IMR-90 (cell line): ENCODE measurements at regions not wholly inside any gene's neighbourhood (a gene's known extent, or its start where the extent isn't known, plus 50 kb on each side); places are given as distances from the start of the nearest gene placed in this dataset.
A peak's percentile ranks its signal among the peaks of the same experiment; 100 is the strongest.

Experiments used
- ATAC-seq: fragments of 200-7000 bp; cut with Tn5 transposase; 2 replicates; pipeline ENCODE4 v1.9.1; 2020; ENCODE audit warnings: low read depth, mild to moderate bottlenecking, moderate library complexity
- BruUV-seq: library from RNA; stranded (reverse); fragments of 400-500 nt; replicated peaks from 2 replicates; lab custom pipeline; 2021; lab: Mats Ljungman, UMichigan
- CTCF ChIA-PET: fragments of 300-600 bp; formaldehyde crosslinking; extraction: SDS; loops from one replicate; lab custom pipeline; 2021; ENCODE audit warnings: antibody characterized with exemption; lab: Yijun Ruan, JAX
- POLR2A ChIA-PET: fragments of 300-600 bp; sonication (Branson Sonifier 250); formaldehyde crosslinking; loops from one replicate; lab custom pipeline; 2022; ENCODE audit warnings: antibody characterized with exemption; ENCODE audit not compliant: unreplicated experiment; lab: Charles Lee
- DNase-seq: peaks from one replicate; pipeline ENCODE4 v3.0.0; 2013
- H2AFZ ChIP-seq: replicated peaks from 2 replicates; pipeline ENCODE3; 2013; ENCODE audit warnings: low read length, mild to moderate bottlenecking; ENCODE audit not compliant: poor library complexity
- H2AK5ac ChIP-seq: 2 replicates; pipeline ENCODE4 v1.6.1; 2013; ENCODE audit warnings: low read depth, low read length, inconsistent platforms
- H2AK9ac ChIP-seq: replicated peaks from 2 replicates; pipeline ENCODE3; 2013; ENCODE audit warnings: mild to moderate bottlenecking, low read depth, low read length, moderate library complexity; ENCODE audit not compliant: poor library complexity
- H2BK120ac ChIP-seq: 2 replicates; pipeline ENCODE4 v1.6.1; 2013; ENCODE audit warnings: low read depth, low read length, inconsistent platforms
- H2BK15ac ChIP-seq: 3 replicates; pipeline ENCODE4 v1.6.1; 2013; ENCODE audit warnings: low read depth, low read length, inconsistent platforms
- H2BK20ac ChIP-seq: 2 replicates; pipeline ENCODE4 v1.6.1; 2013; ENCODE audit warnings: low read depth, mild to moderate bottlenecking, inconsistent platforms, low read length, moderate library complexity
- H2BK5ac ChIP-seq: 2 replicates; pipeline ENCODE4 v1.6.1; 2013; ENCODE audit warnings: mild to moderate bottlenecking, low read depth, low read length, inconsistent platforms; ENCODE audit not compliant: poor library complexity, severe bottlenecking
- H3K14ac ChIP-seq: replicated peaks from 2 replicates; pipeline ENCODE4 v1.6.1; 2013; ENCODE audit warnings: low read depth, low read length, inconsistent platforms
- H3K18ac ChIP-seq: 2 replicates; pipeline ENCODE4 v1.6.1; 2013; ENCODE audit warnings: low read depth, low read length, control low read depth
- H3K23ac ChIP-seq: 2 replicates; pipeline ENCODE4 v1.6.1; 2013; ENCODE audit warnings: low read depth, low read length, inconsistent platforms
- H3K27ac ChIP-seq: 2 replicates; pipeline ENCODE4 v1.5.1; 2013; ENCODE audit warnings: mild to moderate bottlenecking, control low read depth, low read length; ENCODE audit not compliant: insufficient read depth
- H3K27me3 ChIP-seq: 2 replicates; pipeline ENCODE4 v1.6.1; 2013; ENCODE audit warnings: low read length; ENCODE audit not compliant: control insufficient read depth, insufficient read depth
- H3K36me3 ChIP-seq: 2 replicates; pipeline ENCODE4 v1.6.1; 2013; ENCODE audit warnings: low read length, mixed read lengths; ENCODE audit not compliant: control insufficient read depth, insufficient read depth
- H3K4ac ChIP-seq: 2 replicates; pipeline ENCODE4 v1.6.1; 2013; ENCODE audit warnings: low read depth, low read length, inconsistent platforms
- H3K4me1 ChIP-seq: 2 replicates; pipeline ENCODE4 v1.6.1; 2013; ENCODE audit warnings: low read length, mixed read lengths; ENCODE audit not compliant: control insufficient read depth, insufficient read depth
- H3K4me2 ChIP-seq: 2 replicates; pipeline ENCODE4 v1.6.1; 2013; ENCODE audit warnings: low read depth, mild to moderate bottlenecking, control low read depth, low read length, moderate library complexity
- H3K4me3 ChIP-seq: 2 replicates; pipeline ENCODE4 v1.5.1; 2013; ENCODE audit warnings: low read depth, mild to moderate bottlenecking, control low read depth, low read length, moderate library complexity; ENCODE audit not compliant: insufficient read depth
- H3K56ac ChIP-seq: 2 replicates; pipeline ENCODE4 v1.6.1; 2013; ENCODE audit warnings: low read length, inconsistent platforms; ENCODE audit not compliant: insufficient read depth; ENCODE audit errors: extremely low read depth
- H3K79me1 ChIP-seq, 2 experiments: 2 replicates each; pipeline ENCODE4 v1.6.1; 2013; ENCODE audit warnings: low read length in 2 of 2, inconsistent platforms in 1 of 2, low read depth in 1 of 2
- H3K9ac ChIP-seq: 2 replicates; pipeline ENCODE4 v1.6.1; 2013; ENCODE audit warnings: low read depth, low read length, control low read depth
- H3K9me1 ChIP-seq: 2 replicates; pipeline ENCODE4 v1.6.1; 2013; ENCODE audit warnings: low read length, inconsistent platforms; ENCODE audit not compliant: insufficient read depth
- H3K9me3 ChIP-seq: 2 replicates; pipeline ENCODE4 v1.6.1; 2013; ENCODE audit warnings: low read length; ENCODE audit not compliant: control insufficient read depth, insufficient read depth
- H4K20me1 ChIP-seq: 2 replicates; pipeline ENCODE4 v1.6.1; 2013; ENCODE audit warnings: low read length, inconsistent platforms; ENCODE audit not compliant: insufficient read depth
- H4K5ac ChIP-seq: 2 replicates; pipeline ENCODE4 v1.6.1; 2013; ENCODE audit warnings: mild to moderate bottlenecking, low read depth, low read length, control low read depth
- H4K8ac ChIP-seq, 2 experiments: 2 replicates each; pipeline ENCODE4 v1.6.1; 2013; ENCODE audit warnings: low read depth in 2 of 2, low read length in 2 of 2, control low read depth in 1 of 2, inconsistent platforms in 1 of 2
- H4K91ac ChIP-seq: 2 replicates; pipeline ENCODE4 v1.6.1; 2013; ENCODE audit warnings: low read depth, low read length, inconsistent platforms; ENCODE audit not compliant: insufficient read depth
- BHLHE40 ChIP-seq: fragments of 150-350 bp; IDR thresholded peaks from 2 replicates; pipeline ENCODE4 v1.6.1; 2016; ENCODE audit warnings: mild to moderate bottlenecking, low read depth, low read length
- CEBPB ChIP-seq: IDR thresholded peaks from 2 replicates; pipeline ENCODE4 v1.6.1; 2012; ENCODE audit warnings: low read depth, low read length, improper control_type of control experiment
- CHD1 ChIP-seq: IDR thresholded peaks from 2 replicates; pipeline ENCODE4 v1.6.1; 2012; ENCODE audit warnings: low read depth, low read length, improper control_type of control experiment
- ELK1 ChIP-seq: fragments of 150-350 bp; IDR thresholded peaks from 2 replicates; pipeline ENCODE4 v1.6.1; 2016; ENCODE audit warnings: low read depth, mild to moderate bottlenecking, low read length, moderate library complexity, borderline replicate concordance
- FOS ChIP-seq: fragments of 150-350 bp; IDR thresholded peaks from 2 replicates; pipeline ENCODE4 v1.6.1; 2016; ENCODE audit warnings: low read depth, low read length
- MAFK ChIP-seq: IDR thresholded peaks from 2 replicates; pipeline ENCODE4 v1.6.1; 2012; ENCODE audit warnings: low read depth, low read length, improper control_type of control experiment
- MAZ ChIP-seq: IDR thresholded peaks from 2 replicates; pipeline ENCODE4 v1.6.1; 2012; ENCODE audit warnings: low read depth, mild to moderate bottlenecking, low read length, improper control_type of control experiment, moderate library complexity, borderline replicate concordance
- MXI1 ChIP-seq: IDR thresholded peaks from 2 replicates; pipeline ENCODE4 v1.6.1; 2012; ENCODE audit warnings: low read depth, mild to moderate bottlenecking, low read length, moderate library complexity, borderline replicate concordance
- NFE2L2 ChIP-seq: fragments of 150-350 bp; IDR thresholded peaks from 2 replicates; pipeline ENCODE4 v1.6.1; 2016; ENCODE audit warnings: low read depth, mild to moderate bottlenecking, low read length
- POLR2A ChIP-seq: IDR thresholded peaks from 2 replicates; pipeline ENCODE4 v1.6.1; 2012; ENCODE audit warnings: mild to moderate bottlenecking, low read depth, low read length
- RAD21 ChIP-seq: IDR thresholded peaks from 2 replicates; pipeline ENCODE4 v1.6.1; 2012; ENCODE audit warnings: low read length, improper control_type of control experiment
- RCOR1 ChIP-seq: IDR thresholded peaks from 2 replicates; pipeline ENCODE4 v1.6.1; 2012; ENCODE audit warnings: mild to moderate bottlenecking, low read length, improper control_type of control experiment; ENCODE audit not compliant: insufficient replicate concordance
- RFX5 ChIP-seq: IDR thresholded peaks from 2 replicates; pipeline ENCODE4 v1.8.0; 2012; ENCODE audit warnings: low read depth, mild to moderate bottlenecking, low read length, moderate library complexity
- SMC3 ChIP-seq: fragments of 150-350 bp; IDR thresholded peaks from 2 replicates; pipeline ENCODE4 v1.6.1; 2016; ENCODE audit warnings: low read depth, mild to moderate bottlenecking, antibody characterized with exemption, low read length, moderate library complexity
- USF2 ChIP-seq: fragments of 150-350 bp; IDR thresholded peaks from 2 replicates; pipeline ENCODE4 v1.6.1; 2017; ENCODE audit warnings: mild to moderate bottlenecking, antibody characterized with exemption, low read length, low read depth
- WGBS, 2 experiments: methylation state at CpG; one replicate each; pipeline versions ENCODE4 v1.1.5 to v1.1.7; 2013; ENCODE audit warnings: missing lambda C conversion rate in 2 of 2; ENCODE audit not compliant: insufficient read length in 1 of 2; ENCODE audit errors: extremely low coverage in 2 of 2; 5-methylcytosine and 5-hydroxymethylcytosine counted together
- dilution Hi-C: fragments of 300-500 bp; cut with HindIII; formaldehyde crosslinking; loops from one replicate; pipeline ENCODE4 v1.14.3; 2018; ENCODE audit warnings: low sequenced_read_pairs; ENCODE audit not compliant: unreplicated experiment
- in situ Hi-C: fragments of 300-500 bp; cut with MboI; formaldehyde crosslinking; loops from 3 replicates; pipeline ENCODE4 v1.14.3; 2019; ENCODE audit warnings: low sequenced_read_pairs, inconsistent platforms, mixed read lengths
- intact Hi-C: fragments of 100-400 bp; cut with micrococcal nuclease; formaldehyde crosslinking; loops from 2 replicates; pipeline ENCODE4 v1.10.0; 2022
- TF ChIP-seq, protein P1 (sequence below): conservative IDR thresholded peaks from 2 replicates; pipeline ENCODE4 v1.5.1; 2012; ENCODE audit warnings: mild to moderate bottlenecking, low read depth, low read length, improper control_type of control experiment

- no peak overlapping the region for H3K27ac ChIP-seq
- no peak overlapping the region for H2AFZ ChIP-seq
- no peak overlapping the region for H3K14ac ChIP-seq
- no peaks in the 10 kb centered on the region for H3K9me3 ChIP-seq
- H4K8ac ChIP-seq = no peak overlapping the region
- H3K56ac ChIP-seq = no peak overlapping the region; the same call in 1 of the 2 replicates
- no peaks in the 10 kb centered on the region for H3K36me3 ChIP-seq
- intact Hi-C loops = no loop called here
- CTCF ChIA-PET = no interaction called here
- no peak overlapping the region for H3K4me3 ChIP-seq
- H2BK120ac ChIP-seq = no peak overlapping the region
- H3K4me2 ChIP-seq = no peak overlapping the region
- no peaks in the 10 kb centered on the region for H4K20me1 ChIP-seq
- no peak overlapping the region for H3K18ac ChIP-seq
- H4K91ac ChIP-seq = no peak overlapping the region
- H2BK15ac ChIP-seq = no peak overlapping the region
- ATAC-seq = no peak
- peak overlapping the region; percentile 5 for H2AK9ac ChIP-seq
- TF ChIP-seq RAD21 = no peak
- TF ChIP-seq CHD1 = no peak
- TF ChIP-seq BHLHE40 = no peak
- TF ChIP-seq MXI1 = no peak
- TF ChIP-seq USF2 = no peak
- TF ChIP-seq FOS = no peak
- TF ChIP-seq POLR2A = no peak
- TF ChIP-seq RCOR1 = no peak
- TF ChIP-seq RFX5 = no peak
- no peak for TF ChIP-seq CEBPB
- no peak for TF ChIP-seq NFE2L2
- TF ChIP-seq MAZ = no peak
- TF ChIP-seq, protein P1, sequence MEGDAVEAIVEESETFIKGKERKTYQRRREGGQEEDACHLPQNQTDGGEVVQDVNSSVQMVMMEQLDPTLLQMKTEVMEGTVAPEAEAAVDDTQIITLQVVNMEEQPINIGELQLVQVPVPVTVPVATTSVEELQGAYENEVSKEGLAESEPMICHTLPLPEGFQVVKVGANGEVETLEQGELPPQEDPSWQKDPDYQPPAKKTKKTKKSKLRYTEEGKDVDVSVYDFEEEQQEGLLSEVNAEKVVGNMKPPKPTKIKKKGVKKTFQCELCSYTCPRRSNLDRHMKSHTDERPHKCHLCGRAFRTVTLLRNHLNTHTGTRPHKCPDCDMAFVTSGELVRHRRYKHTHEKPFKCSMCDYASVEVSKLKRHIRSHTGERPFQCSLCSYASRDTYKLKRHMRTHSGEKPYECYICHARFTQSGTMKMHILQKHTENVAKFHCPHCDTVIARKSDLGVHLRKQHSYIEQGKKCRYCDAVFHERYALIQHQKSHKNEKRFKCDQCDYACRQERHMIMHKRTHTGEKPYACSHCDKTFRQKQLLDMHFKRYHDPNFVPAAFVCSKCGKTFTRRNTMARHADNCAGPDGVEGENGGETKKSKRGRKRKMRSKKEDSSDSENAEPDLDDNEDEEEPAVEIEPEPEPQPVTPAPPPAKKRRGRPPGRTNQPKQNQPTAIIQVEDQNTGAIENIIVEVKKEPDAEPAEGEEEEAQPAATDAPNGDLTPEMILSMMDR = no peak
- no peak for TF ChIP-seq ELK1
- no peak for TF ChIP-seq MAFK
- TF ChIP-seq SMC3 = no peak
- peak overlapping the region; percentile 3 for H2AK5ac ChIP-seq
- H3K9ac ChIP-seq = no peak overlapping the region
- no peak overlapping the region for H2BK5ac ChIP-seq
- no TSS peak for BruUV-seq
- peak overlapping the region; percentile 24; the same call in 1 of the 2 replicates for H3K4ac ChIP-seq
- peaks cover 14 to 16% of the 10 kb centered on the region in 2 experiments for H3K79me1 ChIP-seq
- in situ Hi-C loops = no loop called here
- POLR2A ChIA-PET = no interaction called here
- no peaks in the 10 kb centered on the region for H3K27me3 ChIP-seq
- peaks cover 13% of the 10 kb centered on the region for H3K4me1 ChIP-seq
- dilution Hi-C loops = no loop called here
- peaks cover 11% of the 10 kb centered on the region; the same call in 1 of the 2 replicates for H3K9me1 ChIP-seq
- no peak overlapping the region for H3K23ac ChIP-seq
- no peak for DNase-seq
- WGBS, 2 experiments = 100% methylated on average over 3 of the region's 6 CpGs; no CpG with 5 or more reads in 1 of the 2 experiments
- no peak overlapping the region for H2BK20ac ChIP-seq
- no peak overlapping the region for H4K5ac ChIP-seq
Measured at GRCh38 chr15:62492900-62493299, 327.8 kb upstream of the C2CD4B start.
